Prostate gland (tissue), 2 donors: ENCODE measurements at regions not wholly inside any gene's neighbourhood (a gene's known extent, or its start where the extent isn't known, plus 50 kb on each side); places are given as distances from the start of the nearest gene placed in this dataset.

Experiments used
- DNase-seq: peaks from one replicate; pipeline ENCODE4 v3.0.0-alpha.2; 2019; ENCODE audit warnings: low spot score
- H3K27ac ChIP-seq, 2 donors: fragments of 200-600 bp; sonication (generic); 2 replicates each; pipeline ENCODE4 v1.5.1; 2017 to 2019
- H3K27me3 ChIP-seq: fragments of 200-600 bp; sonication (generic); replicated peaks from 2 replicates; pipeline ENCODE4 v1.5.1; 2019; ENCODE audit not compliant: insufficient read depth
- H3K36me3 ChIP-seq, 2 donors: fragments of 200-600 bp; sonication (generic); 1 replicate in 1 of 2; 2 replicates in 1 of 2; pipeline versions ENCODE4 v1.5.1 to v1.8.1; 2017 to 2019
- H3K4me1 ChIP-seq: fragments of 200-600 bp; sonication (generic); replicated peaks from 2 replicates; pipeline ENCODE4 v1.5.1; 2019
- H3K4me3 ChIP-seq, 2 donors: fragments of 200-600 bp; sonication (generic); 2 replicates each; pipeline ENCODE4 v1.5.1; 2017 to 2019
- H3K9me3 ChIP-seq: fragments of 200-600 bp; sonication (generic); 2 replicates; pipeline ENCODE4 v1.5.1; 2017
- POLR2A ChIP-seq: fragments of 450-650 bp; IDR thresholded peaks from one replicate; pipeline ENCODE4 v1.6.1; 2016; ENCODE audit warnings: antibody characterized with exemption, mild to moderate bottlenecking
- POLR2AphosphoS5 ChIP-seq: sonication (generic); formaldehyde crosslinking; IDR thresholded peaks from one replicate; pipeline ENCODE4 v1.6.1; 2017; ENCODE audit warnings: antibody characterized with exemption
- WGBS: methylation state at CpG from one replicate; pipeline ENCODE4 v1.1.5; 2018; 5-methylcytosine and 5-hydroxymethylcytosine counted together
- intact Hi-C: fragments of 100-400 bp; cut with DNase I; formaldehyde crosslinking; loops from one replicate; pipeline ENCODE4 v1.14.2; 2022
- TF ChIP-seq, protein P1 (sequence below), 4 experiments: fragments of 200-600 bp in 2 of 4; fragments of 450-650 bp in 2 of 4; sonication (generic) in 2 of 4; IDR thresholded peaks; 1 replicate in 3 of 4; 2 replicates in 1 of 4; pipeline ENCODE4 v1.5.1; 2016 to 2019; ENCODE audit warnings: antibody characterized with exemption in 4 of 4, mild to moderate bottlenecking in 2 of 4, moderate library complexity in 2 of 4

DNA sequence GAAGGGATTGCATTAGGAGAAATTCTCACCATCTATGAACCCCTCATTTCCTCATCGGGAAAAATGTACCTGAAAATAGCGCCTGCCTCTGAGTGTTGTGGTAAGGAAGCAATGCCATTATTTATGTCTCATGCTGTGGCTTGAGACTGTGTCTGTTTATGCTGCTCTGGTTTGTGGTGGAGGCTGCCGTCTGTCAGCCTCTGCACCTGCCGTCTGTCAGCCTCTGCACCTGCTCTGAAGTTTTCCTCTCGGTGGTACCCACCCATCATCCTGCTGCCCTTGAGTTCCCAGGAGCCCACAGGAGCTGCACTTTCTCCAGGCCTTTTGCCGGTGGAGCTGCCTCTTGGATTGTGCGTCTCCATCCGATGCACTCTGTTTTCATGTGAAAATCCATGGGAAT lies 68.5 kb upstream of the PPP2R3B start:
- Histone ChIP-seq H3K4me3 (no peak overlapping the region), H3K9me3 (no peaks in the 10 kb centered on the region), H3K27me3 (no peaks in the 10 kb centered on the region), H3K36me3 (no peaks in the 10 kb centered on the region), H3K27ac (no peak overlapping the region), H3K4me1 (no peaks in the 10 kb centered on the region)
- 62% methylated on average over 8 of the region's 8 CpGs for WGBS
- intact Hi-C loops: no loop called here
- DNase-seq: no peak
- TF ChIP-seq, protein P1, sequence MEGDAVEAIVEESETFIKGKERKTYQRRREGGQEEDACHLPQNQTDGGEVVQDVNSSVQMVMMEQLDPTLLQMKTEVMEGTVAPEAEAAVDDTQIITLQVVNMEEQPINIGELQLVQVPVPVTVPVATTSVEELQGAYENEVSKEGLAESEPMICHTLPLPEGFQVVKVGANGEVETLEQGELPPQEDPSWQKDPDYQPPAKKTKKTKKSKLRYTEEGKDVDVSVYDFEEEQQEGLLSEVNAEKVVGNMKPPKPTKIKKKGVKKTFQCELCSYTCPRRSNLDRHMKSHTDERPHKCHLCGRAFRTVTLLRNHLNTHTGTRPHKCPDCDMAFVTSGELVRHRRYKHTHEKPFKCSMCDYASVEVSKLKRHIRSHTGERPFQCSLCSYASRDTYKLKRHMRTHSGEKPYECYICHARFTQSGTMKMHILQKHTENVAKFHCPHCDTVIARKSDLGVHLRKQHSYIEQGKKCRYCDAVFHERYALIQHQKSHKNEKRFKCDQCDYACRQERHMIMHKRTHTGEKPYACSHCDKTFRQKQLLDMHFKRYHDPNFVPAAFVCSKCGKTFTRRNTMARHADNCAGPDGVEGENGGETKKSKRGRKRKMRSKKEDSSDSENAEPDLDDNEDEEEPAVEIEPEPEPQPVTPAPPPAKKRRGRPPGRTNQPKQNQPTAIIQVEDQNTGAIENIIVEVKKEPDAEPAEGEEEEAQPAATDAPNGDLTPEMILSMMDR (IDR thresholded peaks at IDR 0.05): no peak
- TF ChIP-seq POLR2AphosphoS5: no peak
- TF ChIP-seq POLR2A: no peak

DNA sequence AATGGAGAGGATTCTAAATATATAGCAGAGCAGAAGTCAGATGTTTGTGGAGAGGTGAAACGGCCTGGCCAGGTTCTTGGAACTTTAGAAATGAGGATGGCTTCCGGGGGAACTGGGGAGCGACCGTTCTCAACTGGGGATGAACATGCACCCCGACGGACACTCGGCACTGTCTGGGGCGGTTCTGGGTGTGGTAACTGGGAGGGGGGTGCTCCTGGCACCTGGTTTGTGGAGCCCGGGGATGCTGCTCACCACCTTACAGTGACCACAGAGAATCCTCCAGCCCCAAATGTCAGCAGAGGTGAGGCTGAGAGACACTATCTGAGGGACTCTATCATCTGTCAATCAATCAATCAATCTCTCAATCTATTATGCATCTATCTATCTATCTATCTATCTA lies 69.0 kb upstream of the PPP2R3B start:
- no peak overlapping the region for H3K27ac ChIP-seq
- no peak for DNase-seq
- TF ChIP-seq POLR2AphosphoS5 (no peak), POLR2A (no peak)
- TF ChIP-seq, protein P1 (IDR thresholded peaks at IDR 0.05): no peak
- H3K36me3 ChIP-seq: no peaks in the 10 kb centered on the region
- intact Hi-C loops: no loop called here
- no peaks in the 10 kb centered on the region for H3K4me1 ChIP-seq
- no peak overlapping the region for H3K4me3 ChIP-seq
- no peaks in the 10 kb centered on the region for H3K27me3 ChIP-seq
- WGBS: 68% methylated on average over 9 of the region's 9 CpGs
- no peaks in the 10 kb centered on the region for H3K9me3 ChIP-seq

DNA sequence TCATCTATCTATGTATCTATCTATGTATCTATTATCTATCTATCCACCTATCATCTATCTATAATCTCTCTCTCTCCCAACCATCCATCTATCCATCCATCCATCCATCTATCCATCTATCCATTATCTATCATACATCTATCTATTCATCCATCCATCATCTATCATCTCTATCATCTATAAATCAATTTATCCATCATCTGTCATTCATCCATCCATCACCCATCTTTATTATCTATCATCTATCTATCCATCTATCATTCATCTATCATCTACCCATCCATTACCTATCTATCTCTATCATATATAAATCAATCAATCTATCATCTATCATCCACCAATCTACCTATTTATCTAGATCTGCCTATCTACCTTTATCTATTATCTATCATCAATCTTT lies 69.4 kb upstream of the PPP2R3B start:
- Histone ChIP-seq H3K9me3 (no peaks in the 10 kb centered on the region), H3K36me3 (no peaks in the 10 kb centered on the region), H3K4me1 (no peaks in the 10 kb centered on the region), H3K27ac (no peak overlapping the region), H3K4me3 (no peak overlapping the region), H3K27me3 (no peaks in the 10 kb centered on the region)
- intact Hi-C loops: no loop called here
- no peak for TF ChIP-seq POLR2AphosphoS5
- TF ChIP-seq POLR2A: no peak
- TF ChIP-seq, protein P1 (IDR thresholded peaks at IDR 0.05): no peak
- DNase-seq: no peak

DNA sequence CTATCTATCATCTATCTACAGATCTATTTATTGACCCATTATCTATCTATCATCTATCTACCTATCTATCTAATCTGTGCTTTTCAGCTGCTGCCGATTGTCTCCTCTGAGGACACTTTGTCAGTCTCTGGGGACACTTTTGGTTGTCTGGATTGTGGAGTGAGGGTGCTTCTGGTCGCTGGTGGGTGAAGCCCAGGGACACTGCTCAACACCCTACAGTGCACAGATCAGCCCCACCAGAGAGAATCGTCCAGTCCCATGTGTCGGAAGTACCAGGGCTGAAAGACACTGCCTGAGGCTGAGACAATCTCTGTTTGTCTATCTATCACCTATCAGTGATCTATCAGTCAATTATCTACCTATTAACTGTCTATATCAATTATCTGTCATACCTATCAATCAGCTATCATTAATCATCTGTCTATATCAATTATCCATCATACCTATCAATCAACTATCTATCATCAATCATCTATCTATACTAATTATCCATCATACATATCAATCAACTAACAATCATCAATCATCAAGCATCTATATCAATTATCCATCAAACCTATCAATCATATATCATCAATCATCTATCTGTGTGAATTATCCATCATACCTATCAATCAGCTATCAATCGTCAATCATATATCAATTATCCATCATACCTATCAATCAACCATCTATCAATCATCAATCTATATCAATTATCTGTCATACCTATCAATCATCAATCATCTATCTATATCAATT lies 70.0 kb upstream of the PPP2R3B start:
- intact Hi-C loops: no loop called here
- DNase-seq: no peak
- Histone ChIP-seq H3K27ac (no peak overlapping the region), H3K4me3 (no peak overlapping the region), H3K27me3 (no peaks in the 10 kb centered on the region), H3K4me1 (no peaks in the 10 kb centered on the region), H3K36me3 (no peaks in the 10 kb centered on the region), H3K9me3 (no peaks in the 10 kb centered on the region)
- TF ChIP-seq POLR2AphosphoS5 (no peak), POLR2A (no peak)
- TF ChIP-seq, protein P1 (IDR thresholded peaks at IDR 0.05): no peak
- WGBS: 74% methylated on average over 5 of the region's 5 CpGs

DNA sequence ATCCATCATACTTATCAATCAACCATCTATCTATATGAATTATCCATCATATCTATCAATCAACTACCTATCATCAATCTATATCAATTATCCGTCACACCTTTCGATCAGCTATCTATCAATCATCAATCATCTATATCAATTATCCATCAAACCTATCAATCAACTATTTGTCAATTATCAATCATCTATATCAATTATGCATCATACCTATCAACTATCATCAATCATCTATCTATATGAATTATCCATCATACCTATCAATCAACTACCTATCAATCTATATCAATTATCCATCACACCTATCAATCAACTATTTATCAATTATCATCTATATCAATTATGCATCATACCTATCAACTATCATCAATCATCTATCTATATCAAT lies 70.6 kb upstream of the PPP2R3B start:
- no peak overlapping the region for H3K4me3 ChIP-seq
- no peaks in the 10 kb centered on the region for H3K4me1 ChIP-seq
- 74% methylated on average over 2 of the region's 2 CpGs for WGBS
- no peak overlapping the region for H3K27ac ChIP-seq
- no peak for DNase-seq
- no peaks in the 10 kb centered on the region for H3K36me3 ChIP-seq
- TF ChIP-seq POLR2AphosphoS5: no peak
- TF ChIP-seq, protein P1 (IDR thresholded peaks at IDR 0.05): no peak
- no peak for TF ChIP-seq POLR2A
- no peaks in the 10 kb centered on the region for H3K27me3 ChIP-seq
- intact Hi-C loops: no loop called here
- H3K9me3 ChIP-seq: no peaks in the 10 kb centered on the region
